Dedifferentiated amniotic fluid mesenchymal stem cell (primary cell): ENCODE measurements at regions not wholly inside any gene's neighbourhood (a gene's known extent, or its start where the extent isn't known, plus 50 kb on each side); places are given as distances from the start of the nearest gene placed in this dataset.

Experiments used
- DNase-seq: peaks from one replicate; pipeline ENCODE4 v3.0.0-alpha.2; 2016; ENCODE audit errors: extremely low spot score

DNA sequence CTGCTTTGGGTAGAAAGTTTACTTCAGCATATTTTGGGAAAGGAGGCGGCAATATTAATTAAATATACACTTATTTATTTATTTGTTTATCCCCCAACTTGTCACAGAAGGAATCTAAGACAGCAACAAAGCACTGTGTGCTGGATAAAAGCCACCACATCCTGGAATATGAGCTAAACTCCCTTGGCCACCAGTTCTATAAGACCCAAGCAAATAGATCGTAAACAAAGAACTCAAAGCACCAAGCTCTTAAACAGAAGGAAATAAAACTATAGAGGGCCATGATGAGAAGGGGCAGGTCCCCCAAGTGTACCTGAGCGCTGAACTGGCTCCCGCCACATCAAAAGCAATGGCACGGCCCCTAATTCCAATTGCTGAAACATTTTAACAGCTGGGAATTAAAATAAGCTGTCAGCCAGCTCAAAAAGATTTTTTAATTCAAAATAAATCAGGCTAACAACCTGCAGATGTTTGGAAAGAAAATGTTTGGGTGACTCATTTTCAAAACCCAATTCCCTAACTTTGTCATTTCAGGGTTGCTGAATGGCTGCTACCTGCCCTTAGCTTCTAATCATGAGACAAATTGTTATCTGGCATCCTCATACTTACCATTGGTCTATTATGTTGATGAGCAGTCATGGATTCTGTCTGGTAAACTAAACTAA lies 127.1 kb downstream of the SLC30A10 start:
- no peak for DNase-seq

DNA sequence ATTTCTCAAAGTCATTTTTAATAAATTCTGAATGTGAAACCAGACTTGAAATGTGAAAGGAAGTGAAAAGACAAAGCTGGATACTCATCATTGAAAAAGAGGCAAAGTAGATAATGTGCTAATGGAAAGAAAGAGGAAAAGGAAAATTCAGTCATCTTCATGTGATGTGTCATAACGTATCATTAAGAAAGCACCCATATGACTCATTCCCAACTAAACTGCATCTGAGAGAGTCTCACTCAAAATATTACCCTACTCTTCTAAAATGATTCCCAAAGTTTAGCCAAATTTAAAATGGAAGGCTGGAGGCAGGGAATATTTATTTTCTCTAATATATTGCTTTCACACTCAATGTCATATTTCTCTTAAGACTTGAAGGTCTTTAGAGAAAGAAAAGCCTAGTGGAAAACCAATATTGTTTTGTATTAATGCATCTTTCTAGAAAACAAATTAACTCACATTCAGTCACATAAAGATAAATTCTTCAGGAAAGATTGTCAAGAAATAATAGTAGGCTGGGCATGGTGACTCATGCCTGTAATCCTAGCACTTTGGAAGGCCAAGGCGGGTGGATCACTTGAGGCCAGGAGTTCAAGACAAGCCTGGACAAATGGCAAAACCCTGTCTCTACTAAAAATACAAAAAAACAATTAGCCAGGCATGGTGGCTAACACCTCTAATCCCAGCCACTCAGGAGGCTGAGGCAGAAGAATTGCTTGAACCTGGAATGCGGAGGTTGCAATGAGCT lies 129.9 kb downstream of the SLC30A10 start:
- peak; percentile 43 for DNase-seq

DNA sequence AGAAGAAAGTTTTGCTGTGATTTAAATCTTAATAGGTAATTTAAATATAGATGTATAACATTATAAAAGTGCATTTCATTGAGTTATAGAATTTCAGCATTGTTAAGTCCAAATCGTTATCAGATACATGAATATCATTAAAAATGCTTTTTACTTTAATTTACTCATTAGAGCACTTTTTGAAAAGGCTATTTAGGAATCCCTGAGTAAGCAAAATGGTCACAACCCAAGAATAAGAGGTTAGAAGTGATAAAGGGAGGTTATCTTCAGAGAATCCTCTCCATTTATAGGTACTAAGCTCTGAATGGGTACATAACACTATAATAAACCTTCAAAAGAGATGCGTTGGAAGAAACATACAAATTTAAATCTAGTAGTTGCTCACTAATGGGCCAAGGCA lies 130.7 kb downstream of the SLC30A10 start:
- no peak for DNase-seq

DNA sequence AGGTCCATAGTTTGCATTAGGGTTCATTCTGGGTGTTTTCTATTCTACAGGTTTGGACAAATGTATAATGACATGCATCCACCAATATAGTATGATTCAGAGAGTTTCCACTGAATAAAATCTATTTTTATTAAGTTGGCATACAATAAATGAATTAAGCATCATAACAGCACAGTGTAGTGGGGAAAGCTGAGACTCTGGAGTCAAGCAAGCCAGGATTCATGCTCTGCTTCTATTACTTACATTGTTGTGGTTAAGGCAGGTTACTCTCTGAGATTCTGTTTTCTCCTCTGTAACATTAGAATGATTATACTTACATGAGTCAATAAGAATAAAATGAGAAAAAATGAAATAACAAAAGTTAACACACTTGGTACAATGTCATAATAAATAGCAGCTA lies 131.3 kb downstream of the SLC30A10 start:
- no peak for DNase-seq

DNA sequence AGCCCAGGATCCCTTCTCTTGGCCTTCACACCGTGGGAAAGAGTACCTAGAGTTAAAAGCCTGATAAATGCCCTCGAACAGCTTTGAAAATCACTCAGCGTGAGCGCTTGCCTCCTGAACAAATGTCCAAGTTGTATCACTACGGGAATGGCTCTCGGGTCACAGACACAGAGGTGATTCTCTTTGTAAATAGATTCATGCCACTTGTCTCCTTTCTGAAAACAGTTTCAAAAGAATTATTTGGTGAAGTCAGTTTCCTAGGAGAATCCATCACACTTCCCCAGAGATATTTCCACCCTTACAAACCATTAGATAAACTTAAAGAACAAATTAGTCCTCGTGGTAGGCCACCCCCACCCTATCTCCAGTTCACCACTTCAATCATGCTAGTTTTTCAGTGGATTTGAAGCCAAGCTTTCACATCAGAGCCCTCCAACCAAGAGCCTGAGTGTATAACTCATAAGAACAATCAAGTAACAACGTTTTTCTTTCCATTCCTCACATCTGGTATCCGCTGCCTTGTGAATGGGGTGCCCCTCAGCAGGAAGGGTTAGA lies 132.9 kb downstream of the SLC30A10 start:
- DNase-seq, result no peak

DNA sequence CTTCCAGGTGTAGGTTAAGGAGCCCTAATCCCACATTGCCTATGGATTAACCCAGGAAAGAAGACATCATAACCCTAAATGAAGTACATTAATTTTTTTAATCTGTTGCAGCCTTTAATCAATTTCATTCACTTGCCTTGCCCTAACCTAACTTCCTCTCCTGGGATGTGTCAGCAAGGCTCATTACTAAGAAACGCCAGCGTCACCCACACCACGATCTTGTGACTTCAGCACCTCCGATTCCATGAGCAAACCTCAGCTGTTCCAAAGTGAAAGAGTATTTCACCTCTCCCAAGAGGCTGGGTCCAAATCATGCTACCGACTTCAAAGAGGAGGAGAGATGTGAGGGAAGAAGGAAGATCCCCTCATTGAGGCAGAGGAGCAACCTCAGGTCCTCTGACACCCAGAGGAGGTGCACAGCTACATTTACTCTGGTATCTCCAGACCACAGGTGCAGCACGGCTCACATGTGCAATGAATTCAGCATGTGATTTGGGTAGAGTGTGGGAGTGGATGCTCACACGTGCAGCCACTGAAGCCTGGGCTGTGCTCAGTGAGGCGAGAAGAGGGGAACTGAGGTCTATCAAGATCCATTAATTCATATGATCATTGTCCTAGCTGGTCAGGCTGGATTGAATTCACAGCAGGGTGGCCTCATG lies 134.1 kb downstream of the SLC30A10 start:
- DNase-seq, result no peak

DNA sequence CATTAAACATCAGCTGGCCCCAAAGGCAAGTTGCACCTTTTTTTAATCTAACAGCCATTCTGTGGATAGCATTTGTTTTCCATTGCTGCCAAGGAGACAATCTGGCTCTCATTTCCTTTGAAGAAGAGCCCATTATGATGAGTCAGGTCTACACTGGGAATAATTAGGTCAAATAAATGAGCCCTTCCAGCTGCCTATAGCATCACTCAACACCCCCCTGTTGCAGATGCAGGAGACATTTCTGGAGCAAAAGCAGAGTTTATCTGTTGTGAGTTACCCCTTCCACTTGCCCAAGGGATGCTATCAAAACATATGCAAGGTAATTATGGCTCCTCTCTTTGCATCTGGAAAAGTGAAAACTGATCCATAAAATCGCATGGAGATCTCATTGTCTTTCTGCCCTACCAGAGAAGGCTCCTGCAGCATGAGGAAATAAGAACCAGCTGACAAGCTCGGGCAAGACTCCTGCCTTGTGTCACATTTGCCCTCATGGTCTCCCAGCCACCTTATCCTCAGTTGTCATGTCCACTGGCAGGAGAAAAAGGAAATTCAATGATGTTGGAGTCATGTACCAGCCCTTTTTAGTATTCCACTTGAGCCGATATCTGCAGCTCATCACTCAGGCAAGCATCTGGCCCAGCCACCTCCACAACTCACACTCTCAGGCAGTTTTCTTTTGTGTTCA lies 135.9 kb downstream of the SLC30A10 start:
- no peak for DNase-seq

DNA sequence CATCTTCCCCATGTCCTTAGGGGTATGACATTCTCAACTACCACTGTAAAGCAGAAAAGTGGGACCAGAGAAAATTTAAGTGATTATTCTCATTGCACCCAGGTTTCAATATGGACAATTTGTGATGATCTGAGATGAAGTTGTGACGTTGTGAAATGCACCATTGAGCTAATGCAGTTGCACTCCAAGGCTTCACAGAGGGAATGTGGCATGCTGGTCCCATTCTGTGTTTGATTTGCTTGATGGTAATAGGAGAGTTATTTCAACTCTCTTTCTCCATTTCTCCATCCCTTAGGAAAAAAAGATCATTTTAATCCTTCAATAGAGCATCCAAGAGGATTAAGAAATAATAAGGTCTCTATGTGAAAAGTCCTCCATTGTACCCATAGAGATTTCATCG lies 136.6 kb downstream of the SLC30A10 start:
- DNase-seq, result no peak

DNA sequence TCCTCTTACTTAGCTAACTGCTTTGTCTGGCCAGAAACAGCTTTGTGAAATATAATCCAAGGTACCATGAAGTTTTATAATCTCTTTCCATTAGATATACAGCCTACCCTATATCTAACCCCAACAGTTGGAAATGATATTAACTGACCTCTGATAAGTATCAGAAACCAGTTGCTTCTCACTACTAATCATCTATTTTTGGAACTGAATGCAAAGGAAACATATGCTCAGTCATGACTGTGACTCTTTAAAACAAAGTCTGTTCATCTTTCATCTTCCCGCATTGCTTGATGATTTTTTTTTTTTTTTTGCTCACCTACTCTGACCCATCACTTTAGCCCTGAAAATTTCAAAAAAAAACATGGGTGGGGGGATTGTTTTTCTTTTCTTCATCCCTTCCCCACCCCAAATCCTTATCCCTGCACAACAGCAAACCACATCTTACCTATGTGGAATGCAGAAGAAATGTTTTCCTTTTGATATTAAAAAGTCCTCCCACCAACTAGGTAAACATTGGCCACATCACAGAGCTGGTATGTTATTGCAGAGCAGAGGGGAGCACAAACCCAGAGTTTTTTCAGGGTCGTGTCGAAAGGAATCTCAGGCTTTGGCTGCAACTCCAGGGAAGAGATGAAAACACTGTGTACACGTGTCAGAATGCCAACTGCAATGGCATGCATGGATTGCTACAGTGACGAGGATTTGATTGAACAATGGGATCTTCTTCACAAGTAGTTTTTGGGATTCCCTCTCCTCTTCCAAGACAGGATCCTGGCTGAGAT lies 137.3 kb downstream of the SLC30A10 start:
- DNase-seq, result no peak

DNA sequence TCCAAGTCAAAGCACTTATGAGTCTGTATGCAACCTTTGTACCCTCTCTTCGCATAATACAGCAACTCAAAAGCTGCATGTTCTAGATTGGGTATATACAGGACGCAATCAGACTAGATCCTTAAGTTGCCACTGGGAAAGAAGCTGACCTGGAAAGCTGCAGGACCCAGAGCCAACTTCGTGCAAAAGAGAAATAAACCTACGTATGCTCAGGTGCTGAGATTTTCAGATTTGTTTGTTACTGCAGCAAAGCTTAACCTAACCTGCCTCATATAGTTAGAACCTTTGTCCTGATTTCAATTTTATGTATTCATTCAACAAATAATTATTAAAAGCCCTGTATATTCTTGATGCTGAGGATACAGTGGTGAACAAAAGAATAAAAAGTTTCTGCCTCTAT lies 139.7 kb downstream of the SLC30A10 start:
- no peak for DNase-seq

DNA sequence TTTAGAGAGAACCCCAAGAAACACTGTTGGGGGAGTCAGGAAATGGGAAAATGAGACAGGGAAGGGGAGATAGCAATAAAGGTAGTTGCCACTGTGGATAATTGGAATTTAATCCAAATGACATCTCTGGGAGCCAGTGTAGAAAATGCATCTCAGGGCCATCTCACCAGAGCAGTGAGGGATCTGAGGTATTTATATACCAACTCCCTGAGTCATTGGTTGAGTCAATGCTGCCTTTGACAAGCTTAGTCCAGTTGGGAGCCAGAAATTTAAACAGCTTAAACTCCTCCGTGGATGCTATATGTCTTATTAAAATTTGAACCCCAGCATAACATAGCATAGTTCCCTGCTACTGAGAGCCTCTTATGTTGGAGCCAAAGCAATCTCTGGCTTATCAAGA lies 140.3 kb downstream of the SLC30A10 start:
- no peak for DNase-seq

DNA sequence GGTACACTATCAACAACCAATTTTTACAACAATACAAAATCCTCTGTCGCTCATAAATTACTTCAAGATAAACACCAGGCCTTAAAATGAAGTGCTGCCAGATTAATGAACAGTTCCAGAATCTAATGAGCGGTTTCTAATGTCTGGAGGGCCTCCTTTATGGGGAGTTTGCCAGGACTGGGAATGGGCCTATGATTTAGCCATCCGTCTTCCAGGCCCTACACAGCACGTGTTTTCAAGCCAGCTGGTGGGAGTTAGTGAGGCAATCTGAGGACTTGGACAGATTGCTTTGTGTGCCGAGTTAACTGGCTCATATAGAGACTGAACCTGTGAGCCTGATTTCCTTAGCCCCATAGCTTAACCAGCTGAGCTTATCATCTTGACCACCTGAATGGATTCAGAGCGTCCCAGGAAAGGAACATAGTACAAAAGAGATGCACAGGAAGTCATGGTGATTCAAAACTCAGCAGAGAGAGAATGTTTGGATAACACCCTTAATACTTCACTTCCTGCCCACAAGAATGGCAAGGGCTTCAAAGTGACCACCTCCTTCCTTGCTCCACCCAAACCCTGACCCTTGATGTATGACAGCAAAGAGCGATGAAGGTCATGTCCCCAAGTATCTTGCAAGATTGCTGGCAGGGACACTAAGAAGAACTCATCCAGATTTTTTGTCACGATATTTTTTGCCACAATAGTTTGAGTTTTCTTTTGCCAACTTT lies 143.5 kb downstream of the SLC30A10 start:
- no peak for DNase-seq

DNA sequence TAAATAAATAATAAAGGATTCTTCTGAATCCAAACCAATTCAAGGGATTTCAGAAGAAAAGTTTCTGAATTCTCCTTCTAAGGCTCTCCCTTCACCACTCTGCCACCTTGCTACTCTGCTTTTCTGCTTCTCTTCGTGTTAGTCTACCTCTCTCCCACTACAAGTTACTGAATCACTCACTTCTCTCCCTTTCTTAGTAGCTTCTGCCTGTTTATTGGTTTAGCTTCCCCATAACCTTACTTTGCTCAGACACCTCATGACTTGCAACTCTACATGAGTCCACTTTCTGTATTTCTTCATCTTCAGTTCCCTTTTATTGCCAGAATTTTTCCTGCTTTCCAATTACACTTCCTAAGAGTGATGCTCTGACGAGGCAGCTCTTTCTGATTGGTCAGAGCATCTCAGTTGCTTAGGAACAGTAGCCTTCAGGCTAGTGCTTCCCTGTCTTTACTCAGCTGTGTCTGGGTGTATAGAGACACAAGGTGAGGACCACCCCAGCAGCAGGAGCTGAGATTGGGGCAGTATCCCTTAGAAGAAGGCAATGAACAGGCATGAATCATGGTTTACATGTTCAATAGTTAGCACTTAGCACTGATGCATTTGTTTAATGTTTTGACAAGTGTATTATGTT lies 144.6 kb downstream of the SLC30A10 start:
- no peak for DNase-seq

DNA sequence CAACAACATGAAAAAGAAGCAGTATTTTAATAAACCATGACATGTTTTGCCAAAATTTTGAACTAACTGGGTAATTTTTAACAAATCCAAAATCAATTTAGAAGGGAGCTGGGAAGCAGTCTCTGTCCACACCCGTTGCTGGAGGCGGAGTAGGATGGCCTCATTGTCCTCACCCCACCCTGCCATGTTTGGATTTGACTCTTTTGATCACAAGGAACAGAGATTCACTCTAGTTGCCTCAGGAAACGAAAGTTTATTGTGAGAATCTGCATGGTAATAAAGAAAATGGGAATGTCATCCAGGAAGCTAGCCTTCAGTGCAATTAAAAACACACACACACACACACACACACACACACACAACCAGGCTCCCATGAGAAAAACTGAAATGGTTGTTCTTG lies 145.4 kb downstream of the SLC30A10 start:
- no peak for DNase-seq

DNA sequence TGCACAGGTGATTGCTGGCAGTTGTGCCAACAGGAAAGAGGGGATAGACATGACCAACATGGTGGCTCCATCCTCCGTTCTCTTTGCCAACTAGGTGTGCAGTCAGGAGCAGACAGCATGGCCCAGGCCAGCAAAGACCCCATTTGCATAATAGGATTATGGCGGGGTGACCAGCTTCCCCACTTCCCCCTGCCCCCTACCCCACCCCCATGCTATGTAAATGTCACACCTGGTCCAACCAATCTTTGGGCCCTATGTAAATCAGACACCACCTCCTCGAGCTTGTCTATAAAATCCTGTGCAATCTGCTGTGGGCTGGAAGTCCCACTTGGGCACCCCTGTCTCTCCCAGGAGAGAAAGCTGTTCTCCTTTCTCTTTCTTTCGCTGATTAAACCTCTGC lies 146.0 kb downstream of the SLC30A10 start:
- DNase-seq, result no peak

DNA sequence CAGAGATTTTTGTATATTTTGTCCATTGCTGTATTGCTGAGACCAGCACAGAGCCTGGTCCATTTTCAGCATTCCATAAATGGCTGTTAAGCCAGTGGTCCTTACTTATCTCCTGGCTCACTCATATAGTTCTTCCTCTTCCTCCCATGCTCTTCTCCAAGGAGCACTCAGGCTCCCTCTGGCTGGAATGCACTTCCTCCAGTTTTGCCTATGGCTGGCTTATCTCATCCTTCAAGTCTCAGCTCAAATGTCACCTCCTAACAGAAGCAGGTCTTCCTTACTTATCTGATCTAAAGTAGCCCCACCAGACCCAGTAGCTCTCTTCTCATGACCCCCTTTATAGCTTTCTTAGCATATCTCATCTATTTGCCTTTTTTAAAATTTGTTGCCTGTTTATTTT lies 146.9 kb downstream of the SLC30A10 start:
- DNase-seq, result no peak

DNA sequence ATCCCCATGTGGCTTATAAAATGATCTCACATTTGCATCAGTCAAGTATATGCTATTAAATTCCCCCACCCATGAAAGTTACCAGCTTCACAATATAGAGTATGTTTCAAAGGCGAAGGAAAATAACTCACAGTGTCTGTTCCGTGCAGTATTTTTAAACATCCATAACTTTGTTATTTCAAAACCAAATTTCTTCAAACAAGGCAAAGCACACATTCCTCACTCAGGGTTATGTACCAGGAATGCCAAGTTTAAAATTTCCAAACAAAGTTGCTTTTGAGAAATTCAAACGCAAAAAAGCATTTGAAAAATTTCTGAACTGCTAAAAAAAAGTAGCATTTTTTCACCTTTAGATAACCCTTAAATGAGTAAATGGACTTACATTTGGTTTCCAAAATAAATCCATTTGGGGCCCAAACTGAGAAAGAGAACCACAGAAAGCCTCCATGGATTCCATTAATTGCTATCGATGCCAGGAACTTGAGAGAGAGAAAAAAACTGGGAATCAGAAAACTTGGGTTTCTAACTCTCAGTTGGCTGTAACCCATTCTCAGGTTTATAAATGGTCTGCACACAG lies 149.5 kb downstream of the SLC30A10 start:
- no peak for DNase-seq

DNA sequence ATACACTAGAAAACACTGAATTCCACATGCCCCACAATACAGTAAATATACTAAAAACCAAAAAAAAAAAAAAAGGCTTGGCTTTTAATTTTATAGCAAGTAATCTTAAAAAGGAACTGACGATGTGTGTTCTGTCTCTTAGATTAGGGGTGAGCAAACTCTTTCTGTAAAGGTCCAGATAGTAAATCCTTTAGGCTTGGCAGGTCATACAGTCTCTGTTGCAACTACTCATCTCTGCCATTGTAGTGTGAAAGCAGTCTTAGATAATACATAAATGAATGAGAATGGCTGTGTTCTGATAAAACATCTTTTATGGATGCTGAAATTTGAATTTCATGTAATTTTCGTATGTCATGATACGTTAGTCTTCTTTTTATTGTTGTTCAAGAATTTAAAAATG lies 150.2 kb downstream of the SLC30A10 start:
- no peak for DNase-seq

DNA sequence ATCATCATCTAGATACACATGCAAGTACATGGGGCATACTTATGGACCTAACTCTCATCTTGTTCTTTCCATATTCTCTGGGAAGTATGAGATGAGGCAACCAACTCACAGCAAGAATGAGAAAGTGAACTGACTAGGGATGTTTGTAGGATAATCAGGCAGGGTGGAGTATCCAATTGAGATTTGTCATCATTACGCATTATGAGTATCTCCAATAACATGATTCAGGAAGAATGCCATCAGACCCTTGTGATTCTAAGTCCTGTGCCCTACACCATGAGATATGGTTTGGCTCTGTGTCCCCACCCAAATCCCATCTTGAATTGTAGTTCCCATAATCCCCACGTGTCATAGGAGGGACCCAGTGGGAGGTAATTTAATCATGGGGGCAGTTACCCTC lies 154.0 kb downstream of the SLC30A10 start:
- no peak for DNase-seq

DNA sequence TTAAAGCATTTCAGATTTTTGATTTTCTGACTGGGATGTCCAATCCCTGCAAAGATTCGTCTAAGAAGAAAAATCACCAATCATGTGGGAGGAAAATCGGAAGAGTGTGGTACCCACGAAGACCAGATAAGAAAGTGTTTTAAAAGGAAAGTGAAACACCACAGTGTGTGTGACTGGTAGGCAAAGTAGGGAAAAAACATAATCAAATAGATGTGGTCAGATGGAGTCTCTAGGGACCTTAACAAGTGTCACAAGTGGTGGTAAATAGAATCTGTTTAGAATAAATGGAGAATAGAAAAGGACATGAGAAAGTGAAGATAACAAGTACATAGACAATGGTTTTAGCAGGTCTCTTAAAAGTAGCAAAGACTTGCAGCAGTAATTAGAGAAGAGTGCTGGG lies 154.6 kb downstream of the SLC30A10 start:
- no peak for DNase-seq
